Nephron progenitor cell (in vitro differentiated cells): ENCODE measurements at regions not wholly inside any gene's neighbourhood (a gene's known extent, or its start where the extent isn't known, plus 50 kb on each side); places are given as distances from the start of the nearest gene placed in this dataset.

Experiments used
- DNase-seq: peaks from one replicate; pipeline ENCODE4 v3.0.0; 2021
- H3K27ac Mint-ChIP-seq: 2 replicates; pipeline ENCODE4 v1.8.0; 2021; ENCODE audit warnings: mild to moderate bottlenecking, moderate library complexity, mixed read lengths
- H3K27me3 Mint-ChIP-seq: 2 replicates; pipeline ENCODE4 v1.8.0; 2021; ENCODE audit warnings: mild to moderate bottlenecking, low read depth, mixed read lengths; ENCODE audit not compliant: poor library complexity
- H3K36me3 Mint-ChIP-seq: 2 replicates; pipeline ENCODE4 v1.8.0; 2021; ENCODE audit warnings: low read depth, mixed read lengths
- H3K4me1 Mint-ChIP-seq: 2 replicates; pipeline ENCODE4 v1.8.0; 2021; ENCODE audit warnings: mixed read lengths
- H3K4me3 Mint-ChIP-seq: 2 replicates; pipeline ENCODE4 v1.8.0; 2021; ENCODE audit warnings: mild to moderate bottlenecking, moderate library complexity, mixed read lengths
- H3K9me3 Mint-ChIP-seq: 2 replicates; pipeline ENCODE4 v1.8.0; 2021; ENCODE audit warnings: mild to moderate bottlenecking, moderate library complexity, mixed read lengths
- TF ChIP-seq, protein P1 (sequence below): fragments of 200-600 bp; sonication (generic); IDR thresholded peaks from 2 replicates; pipeline ENCODE4 v1.5.0; 2021; ENCODE audit warnings: antibody characterized with exemption

GRCh38 chr7:133150760-133151159 is 68.9 kb upstream of the CHCHD3 start:
- Mint-ChIP-seq H3K4me3 (no peak overlapping the region), H3K9me3 (no peaks in the 10 kb centered on the region), H3K27me3 (no peaks in the 10 kb centered on the region)

DNA sequence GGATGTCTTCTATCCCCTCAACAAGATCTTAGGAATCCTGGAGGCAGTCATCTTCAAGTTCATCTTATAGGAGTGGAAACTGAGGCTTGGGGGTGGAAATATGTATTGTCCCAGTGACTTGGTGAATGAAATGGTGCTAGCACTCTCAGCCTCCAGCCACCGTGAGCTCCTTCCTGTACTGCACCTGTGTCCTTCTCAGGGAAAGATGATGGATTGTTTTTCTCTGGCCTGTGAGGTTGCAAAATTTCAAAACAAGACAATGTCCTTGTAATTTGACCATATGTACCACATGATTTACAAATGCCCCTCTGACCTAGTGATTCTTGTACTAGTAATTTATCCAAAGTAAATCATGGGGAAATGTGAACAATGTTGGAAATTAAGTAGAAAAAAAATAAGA is 71.0 kb upstream of the CHCHD3 start:
- no peaks in the 10 kb centered on the region for H3K36me3 Mint-ChIP-seq
- H3K27ac Mint-ChIP-seq = no peak overlapping the region
- H3K4me1 Mint-ChIP-seq = no peaks in the 10 kb centered on the region
- H3K9me3 Mint-ChIP-seq = no peaks in the 10 kb centered on the region
- no peak for DNase-seq
- TF ChIP-seq, protein P1, sequence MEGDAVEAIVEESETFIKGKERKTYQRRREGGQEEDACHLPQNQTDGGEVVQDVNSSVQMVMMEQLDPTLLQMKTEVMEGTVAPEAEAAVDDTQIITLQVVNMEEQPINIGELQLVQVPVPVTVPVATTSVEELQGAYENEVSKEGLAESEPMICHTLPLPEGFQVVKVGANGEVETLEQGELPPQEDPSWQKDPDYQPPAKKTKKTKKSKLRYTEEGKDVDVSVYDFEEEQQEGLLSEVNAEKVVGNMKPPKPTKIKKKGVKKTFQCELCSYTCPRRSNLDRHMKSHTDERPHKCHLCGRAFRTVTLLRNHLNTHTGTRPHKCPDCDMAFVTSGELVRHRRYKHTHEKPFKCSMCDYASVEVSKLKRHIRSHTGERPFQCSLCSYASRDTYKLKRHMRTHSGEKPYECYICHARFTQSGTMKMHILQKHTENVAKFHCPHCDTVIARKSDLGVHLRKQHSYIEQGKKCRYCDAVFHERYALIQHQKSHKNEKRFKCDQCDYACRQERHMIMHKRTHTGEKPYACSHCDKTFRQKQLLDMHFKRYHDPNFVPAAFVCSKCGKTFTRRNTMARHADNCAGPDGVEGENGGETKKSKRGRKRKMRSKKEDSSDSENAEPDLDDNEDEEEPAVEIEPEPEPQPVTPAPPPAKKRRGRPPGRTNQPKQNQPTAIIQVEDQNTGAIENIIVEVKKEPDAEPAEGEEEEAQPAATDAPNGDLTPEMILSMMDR = no peak
- no peaks in the 10 kb centered on the region for H3K27me3 Mint-ChIP-seq
- H3K4me3 Mint-ChIP-seq = no peak overlapping the region

More at GRCh38 chr7:133150760-133151159, 68.9 kb upstream of the CHCHD3 start:
- Mint-ChIP-seq H3K36me3 (no peaks in the 10 kb centered on the region), H3K27ac (no peak overlapping the region), H3K4me1 (no peaks in the 10 kb centered on the region)
- no peak for DNase-seq
- TF ChIP-seq, protein P1 = no peak

DNA sequence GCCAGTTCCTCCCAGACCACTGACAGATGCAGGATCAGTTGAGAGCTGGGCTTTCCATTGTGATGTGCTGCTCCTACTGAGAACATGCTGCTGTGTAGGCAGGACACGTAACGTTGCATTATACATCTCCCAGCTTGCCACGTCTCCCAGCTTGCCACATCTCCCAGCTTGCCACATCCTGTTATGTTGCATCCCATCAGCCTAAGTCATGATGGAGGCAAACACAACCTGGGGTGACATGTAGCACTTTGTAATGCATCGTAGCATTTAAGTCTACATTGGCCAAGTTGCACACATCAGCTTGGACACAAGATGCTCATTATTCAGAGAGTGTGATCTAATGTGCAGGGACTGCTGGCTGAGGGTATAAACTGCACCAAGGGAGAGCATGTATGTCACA is 73.3 kb upstream of the CHCHD3 start:
- Mint-ChIP-seq H3K36me3 (no peaks in the 10 kb centered on the region), H3K4me1 (no peaks in the 10 kb centered on the region), H3K27ac (no peak overlapping the region), H3K27me3 (no peaks in the 10 kb centered on the region), H3K9me3 (no peaks in the 10 kb centered on the region), H3K4me3 (no peak overlapping the region)
- TF ChIP-seq, protein P1 = no peak
- no peak for DNase-seq

GRCh38 chr7:133155642-133156041 is 73.8 kb upstream of the CHCHD3 start:
- Mint-ChIP-seq H3K36me3 (no peaks in the 10 kb centered on the region), H3K4me1 (no peaks in the 10 kb centered on the region), H3K27ac (no peak overlapping the region), H3K4me3 (no peak overlapping the region), H3K27me3 (no peaks in the 10 kb centered on the region), H3K9me3 (no peaks in the 10 kb centered on the region)
- DNase-seq = no peak
- TF ChIP-seq, protein P1 = no peak

DNA sequence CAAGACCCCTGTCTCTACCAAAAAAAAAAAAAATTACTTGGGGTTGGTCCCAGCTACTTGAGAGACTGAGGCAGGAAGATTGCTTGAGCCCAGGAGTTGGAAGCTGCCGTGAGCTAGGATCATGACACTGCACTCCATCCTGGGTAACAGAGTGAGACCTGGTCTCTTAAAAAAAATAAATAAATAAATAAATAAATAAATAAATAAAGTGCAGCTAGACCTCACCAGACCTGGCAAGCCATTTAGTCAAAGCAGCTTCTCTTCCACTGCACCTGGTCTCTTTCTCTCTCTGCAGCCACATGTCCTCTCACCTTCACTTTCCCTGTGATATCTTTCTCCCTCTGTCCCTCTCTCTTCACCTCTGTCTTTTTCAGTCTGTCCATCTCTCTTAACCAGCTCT is 75.2 kb upstream of the CHCHD3 start:
- Mint-ChIP-seq H3K27ac (no peak overlapping the region), H3K4me3 (no peak overlapping the region), H3K36me3 (no peaks in the 10 kb centered on the region), H3K27me3 (no peaks in the 10 kb centered on the region), H3K4me1 (no peaks in the 10 kb centered on the region), H3K9me3 (no peaks in the 10 kb centered on the region)
- no peak for DNase-seq
- TF ChIP-seq, protein P1 = no peak

GRCh38 chr7:133164498-133164897 is 82.6 kb upstream of the CHCHD3 start:
- no peaks in the 10 kb centered on the region for H3K9me3 Mint-ChIP-seq
- no peak overlapping the region for H3K4me3 Mint-ChIP-seq
- no peak overlapping the region for H3K27ac Mint-ChIP-seq
- no peaks in the 10 kb centered on the region for H3K36me3 Mint-ChIP-seq
- no peak for DNase-seq
- H3K27me3 Mint-ChIP-seq = peaks cover 3% of the 10 kb centered on the region
- H3K4me1 Mint-ChIP-seq = no peaks in the 10 kb centered on the region
- TF ChIP-seq, protein P1 = no peak
